Right lung (tissue), 2 donors: ENCODE measurements at regions not wholly inside any gene's neighbourhood (a gene's known extent, or its start where the extent isn't known, plus 50 kb on each side); places are given as distances from the start of the nearest gene placed in this dataset.

ENCODE experiments used
- DNase-seq, 2 donors: peaks; one replicate each; pipeline ENCODE4 v3.0.0-alpha.2; 2013

GRCh38 chr6:17226786-17227233 is 54.4 kb upstream of the RBM24 start:
- DNase-seq: no peak

GRCh38 chr6:17227403-17227802 is 53.8 kb upstream of the RBM24 start:
- no peak for DNase-seq
